Calu3 (cell line): ENCODE measurements at regions not wholly inside any gene's neighbourhood (a gene's known extent, or its start where the extent isn't known, plus 50 kb on each side); places are given as distances from the start of the nearest gene placed in this dataset.

Source experiments
- BruUV-seq: library from RNA; stranded (reverse); fragments of 400-500 nt; replicated peaks from 2 replicates; lab custom pipeline; 2021; lab: Mats Ljungman, UMichigan
- CTCF ChIA-PET: fragments of 300-600 bp; sonication (Branson Sonifier 250); formaldehyde crosslinking; loops from one replicate; lab custom pipeline; 2022; ENCODE audit warnings: antibody characterized with exemption; lab: Charles Lee
- DNase-seq: peaks from one replicate; pipeline ENCODE4 v3.0.0; 2022
- H3K27ac Mint-ChIP-seq: one replicate; pipeline ENCODE4 v1.8.0; 2022; ENCODE audit warnings: mixed read lengths; ENCODE audit not compliant: unreplicated experiment
- H3K27me3 Mint-ChIP-seq: one replicate; pipeline ENCODE4 v1.8.0; 2022; ENCODE audit warnings: mixed read lengths; ENCODE audit not compliant: unreplicated experiment
- H3K36me3 Mint-ChIP-seq: one replicate; pipeline ENCODE4 v1.8.0; 2022; ENCODE audit warnings: mild to moderate bottlenecking, moderate library complexity, mixed read lengths; ENCODE audit not compliant: insufficient read depth, unreplicated experiment
- H3K4me1 Mint-ChIP-seq: one replicate; pipeline ENCODE4 v1.8.0; 2022; ENCODE audit warnings: mild to moderate bottlenecking, low read depth, mixed read lengths; ENCODE audit not compliant: unreplicated experiment
- H3K4me3 Mint-ChIP-seq: one replicate; pipeline ENCODE4 v1.8.0; 2022; ENCODE audit warnings: mild to moderate bottlenecking, low read depth, moderate library complexity, mixed read lengths; ENCODE audit not compliant: unreplicated experiment
- H3K9me3 Mint-ChIP-seq: one replicate; pipeline ENCODE4 v1.8.0; 2022; ENCODE audit warnings: low read depth, mixed read lengths; ENCODE audit not compliant: unreplicated experiment
- intact Hi-C: fragments of 100-400 bp; cut with micrococcal nuclease; formaldehyde crosslinking; loops from one replicate; pipeline ENCODE4 v1.10.0; 2022; ENCODE audit not compliant: unreplicated experiment
- TF ChIP-seq, protein P1 (sequence below): fragments of 200-600 bp; IDR thresholded peaks from one replicate; pipeline ENCODE4 v1.8.0; 2022; ENCODE audit warnings: antibody characterized with exemption; ENCODE audit not compliant: unreplicated experiment

DNA sequence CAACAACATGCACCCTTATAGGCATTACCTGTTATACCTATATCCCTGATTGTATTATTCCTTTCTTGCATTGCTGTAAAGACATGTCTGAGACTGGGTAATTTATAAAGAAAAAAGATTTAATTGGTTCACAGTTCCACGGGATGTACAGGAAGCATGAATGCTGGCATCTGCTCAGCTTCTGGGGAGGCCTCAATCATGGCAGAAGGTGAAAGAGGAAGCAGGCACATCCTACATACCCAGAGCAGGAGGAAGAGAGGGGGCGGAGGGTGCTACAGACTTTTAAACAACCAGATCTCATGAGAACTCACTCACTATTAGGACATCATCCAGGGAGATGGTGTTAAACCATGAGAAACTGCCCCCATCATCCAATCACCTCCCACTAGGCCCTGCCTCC lies 191.7 kb upstream of the SPHKAP start:
- no TSS peak for BruUV-seq
- TF ChIP-seq, protein P1, sequence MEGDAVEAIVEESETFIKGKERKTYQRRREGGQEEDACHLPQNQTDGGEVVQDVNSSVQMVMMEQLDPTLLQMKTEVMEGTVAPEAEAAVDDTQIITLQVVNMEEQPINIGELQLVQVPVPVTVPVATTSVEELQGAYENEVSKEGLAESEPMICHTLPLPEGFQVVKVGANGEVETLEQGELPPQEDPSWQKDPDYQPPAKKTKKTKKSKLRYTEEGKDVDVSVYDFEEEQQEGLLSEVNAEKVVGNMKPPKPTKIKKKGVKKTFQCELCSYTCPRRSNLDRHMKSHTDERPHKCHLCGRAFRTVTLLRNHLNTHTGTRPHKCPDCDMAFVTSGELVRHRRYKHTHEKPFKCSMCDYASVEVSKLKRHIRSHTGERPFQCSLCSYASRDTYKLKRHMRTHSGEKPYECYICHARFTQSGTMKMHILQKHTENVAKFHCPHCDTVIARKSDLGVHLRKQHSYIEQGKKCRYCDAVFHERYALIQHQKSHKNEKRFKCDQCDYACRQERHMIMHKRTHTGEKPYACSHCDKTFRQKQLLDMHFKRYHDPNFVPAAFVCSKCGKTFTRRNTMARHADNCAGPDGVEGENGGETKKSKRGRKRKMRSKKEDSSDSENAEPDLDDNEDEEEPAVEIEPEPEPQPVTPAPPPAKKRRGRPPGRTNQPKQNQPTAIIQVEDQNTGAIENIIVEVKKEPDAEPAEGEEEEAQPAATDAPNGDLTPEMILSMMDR = no peak
- Mint-ChIP-seq H3K36me3 (no peaks in the 10 kb centered on the region), H3K27ac (no peak overlapping the region), H3K9me3 (peaks cover 2% of the 10 kb centered on the region), H3K4me1 (no peaks in the 10 kb centered on the region), H3K4me3 (no peak overlapping the region), H3K27me3 (no peaks in the 10 kb centered on the region)
- intact Hi-C loops = no loop called here
- DNase-seq = no peak
- CTCF ChIA-PET = no interaction called here

DNA sequence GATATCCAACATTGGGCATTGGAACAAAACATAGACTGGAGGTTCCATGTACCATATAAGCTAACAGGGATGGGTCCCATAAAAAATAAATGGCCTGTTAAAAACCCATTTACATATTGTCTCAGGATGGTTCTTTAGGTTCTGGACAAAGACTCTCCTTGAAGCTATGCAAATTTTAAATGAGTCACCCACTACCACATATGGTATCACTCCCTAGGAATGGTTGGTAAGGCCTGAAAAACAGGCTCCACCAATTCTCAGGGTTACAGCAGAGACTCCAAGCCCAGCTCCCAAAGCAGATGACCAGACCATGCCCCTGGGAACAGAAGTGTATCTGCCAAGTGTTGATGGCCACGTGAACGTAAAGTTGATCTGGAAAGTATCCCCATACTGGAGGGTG lies 190.7 kb upstream of the SPHKAP start:
- intact Hi-C loops = no loop called here
- Mint-ChIP-seq H3K36me3 (no peaks in the 10 kb centered on the region), H3K27me3 (no peaks in the 10 kb centered on the region), H3K4me1 (no peaks in the 10 kb centered on the region), H3K9me3 (peaks cover 2% of the 10 kb centered on the region), H3K4me3 (no peak overlapping the region), H3K27ac (no peak overlapping the region)
- CTCF ChIA-PET = no interaction called here
- no peak for DNase-seq
- no TSS peak for BruUV-seq
- TF ChIP-seq, protein P1 = no peak

DNA sequence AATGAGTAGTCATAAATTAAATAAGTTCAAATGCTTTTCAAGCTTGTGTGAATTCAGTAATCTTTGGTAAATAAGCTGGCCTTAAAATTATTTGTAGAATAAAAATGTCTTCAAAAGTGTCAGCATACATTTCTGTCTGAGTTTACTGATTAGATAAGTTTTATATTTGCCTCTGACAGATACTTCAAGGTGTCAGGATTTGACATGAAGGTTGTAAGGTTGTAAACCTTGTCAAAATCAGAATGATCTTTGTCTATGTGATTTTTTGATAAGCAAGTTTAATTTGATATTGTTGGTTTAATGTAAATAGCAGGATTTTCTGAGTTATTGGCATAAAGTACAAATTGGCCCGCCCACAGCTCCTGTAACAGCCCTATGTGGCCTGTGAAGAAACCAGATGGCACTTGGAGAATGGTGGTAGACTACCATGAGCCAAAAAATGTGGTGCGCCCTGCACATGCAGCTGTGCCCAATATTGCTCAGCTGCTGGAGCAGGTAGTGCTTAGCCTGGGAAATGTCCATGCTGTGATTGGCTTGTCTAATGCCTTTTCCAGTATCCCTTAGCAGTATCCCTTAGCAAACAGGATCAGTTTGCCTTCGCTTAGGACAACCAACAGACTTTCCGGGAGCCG lies 188.0 kb upstream of the SPHKAP start:
- no TSS peak for BruUV-seq
- H3K36me3 Mint-ChIP-seq = no peaks in the 10 kb centered on the region
- H3K27me3 Mint-ChIP-seq = no peaks in the 10 kb centered on the region
- H3K27ac Mint-ChIP-seq = no peak overlapping the region
- TF ChIP-seq, protein P1 = no peak
- no peaks in the 10 kb centered on the region for H3K4me1 Mint-ChIP-seq
- CTCF ChIA-PET = no interaction called here
- no peak for DNase-seq
- H3K4me3 Mint-ChIP-seq = no peak overlapping the region
- H3K9me3 Mint-ChIP-seq = peaks cover 2% of the 10 kb centered on the region
- intact Hi-C loops = no loop called here

DNA sequence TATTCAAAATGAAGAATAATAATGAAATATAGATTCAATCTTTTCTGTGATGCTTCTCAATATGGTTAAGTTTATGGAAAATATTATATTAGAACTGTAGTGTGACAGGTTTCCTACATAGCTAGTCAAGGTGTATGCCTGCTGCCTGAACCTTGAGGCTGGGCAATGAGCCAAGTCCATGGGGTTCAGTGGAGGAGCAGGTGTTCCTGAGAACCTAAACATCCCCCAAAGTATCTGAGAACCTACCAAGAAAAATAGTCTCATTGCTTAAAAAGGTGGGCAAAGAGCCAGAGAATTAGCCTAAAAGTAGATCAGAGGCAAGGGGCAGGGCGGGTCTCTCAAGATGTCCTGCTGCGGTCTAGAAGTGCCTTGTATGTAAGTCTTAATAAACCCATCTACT lies 185.9 kb upstream of the SPHKAP start:
- BruUV-seq = no TSS peak
- intact Hi-C loops = no loop called here
- no peak for DNase-seq
- Mint-ChIP-seq H3K4me3 (no peak overlapping the region), H3K9me3 (peaks cover 2% of the 10 kb centered on the region), H3K4me1 (no peaks in the 10 kb centered on the region), H3K27me3 (no peaks in the 10 kb centered on the region), H3K36me3 (no peaks in the 10 kb centered on the region), H3K27ac (no peak overlapping the region)
- TF ChIP-seq, protein P1 = no peak
- CTCF ChIA-PET = no interaction called here
